NCI-H187 treated with DMSO at 0.1 percent for 48 hours (cell line): ENCODE measurements at regions not wholly inside any gene's neighbourhood (a gene's known extent, or its start where the extent isn't known, plus 50 kb on each side); places are given as distances from the start of the nearest gene placed in this dataset.

Source experiments
- DNase-seq: peaks from one replicate; lab custom pipeline; 2025; lab: John Stamatoyannopoulos, UW

- no peak for DNase-seq
Observed at GRCh38 chr6:44531442-44532015, 144.0 kb downstream of the CDC5L start.

- DNase-seq = no peak
Observed at GRCh38 chr6:44533421-44533820, 145.9 kb downstream of the CDC5L start.

GRCh38 chr6:44534291-44534690 lies 146.8 kb downstream of the CDC5L start:
- DNase-seq = no peak

GRCh38 chr6:44535446-44535845 lies 147.9 kb downstream of the CDC5L start:
- no peak for DNase-seq

GRCh38 chr6:44535967-44536366 lies 148.5 kb downstream of the CDC5L start:
- DNase-seq = no peak

GRCh38 chr6:44537306-44538049 lies 150.0 kb downstream of the CDC5L start:
- DNase-seq = peak; percentile 63

GRCh38 chr6:44538131-44538806 lies 150.8 kb downstream of the CDC5L start:
- DNase-seq = no peak

GRCh38 chr6:44538807-44539201 lies 151.3 kb downstream of the CDC5L start:
- DNase-seq = no peak

- DNase-seq = no peak
Observed at GRCh38 chr6:44539701-44540355, 152.3 kb downstream of the CDC5L start.

GRCh38 chr6:44540881-44541280 lies 153.4 kb downstream of the CDC5L start:
- no peak for DNase-seq

- DNase-seq = no peak
Observed at GRCh38 chr6:44542401-44543116, 155.1 kb downstream of the CDC5L start.

- no peak for DNase-seq
Observed at GRCh38 chr6:44543664-44544063, 156.2 kb downstream of the CDC5L start.

GRCh38 chr6:44545224-44545623 lies 157.7 kb downstream of the CDC5L start:
- DNase-seq = no peak

- no peak for DNase-seq
Observed at GRCh38 chr6:44548319-44548718, 160.8 kb downstream of the CDC5L start.

- no peak for DNase-seq
Observed at GRCh38 chr6:44549516-44549915, 162.0 kb downstream of the CDC5L start.

GRCh38 chr6:44554194-44554593 lies 166.7 kb downstream of the CDC5L start:
- no peak for DNase-seq

- DNase-seq = no peak
Observed at GRCh38 chr6:44554861-44555260, 167.4 kb downstream of the CDC5L start.

- no peak for DNase-seq
Observed at GRCh38 chr6:44556046-44556445, 168.5 kb downstream of the CDC5L start.

- peak; percentile 19 for DNase-seq
Observed at GRCh38 chr6:44558024-44558831, 170.7 kb downstream of the CDC5L start.

- DNase-seq = no peak
Observed at GRCh38 chr6:44558832-44559251, 171.3 kb downstream of the CDC5L start.
